ENCODE measurements at regions not wholly inside any gene's neighbourhood (a gene's known extent, or its start where the extent isn't known, plus 50 kb on each side); places are given as distances from the start of the nearest gene placed in this dataset.

DNA sequence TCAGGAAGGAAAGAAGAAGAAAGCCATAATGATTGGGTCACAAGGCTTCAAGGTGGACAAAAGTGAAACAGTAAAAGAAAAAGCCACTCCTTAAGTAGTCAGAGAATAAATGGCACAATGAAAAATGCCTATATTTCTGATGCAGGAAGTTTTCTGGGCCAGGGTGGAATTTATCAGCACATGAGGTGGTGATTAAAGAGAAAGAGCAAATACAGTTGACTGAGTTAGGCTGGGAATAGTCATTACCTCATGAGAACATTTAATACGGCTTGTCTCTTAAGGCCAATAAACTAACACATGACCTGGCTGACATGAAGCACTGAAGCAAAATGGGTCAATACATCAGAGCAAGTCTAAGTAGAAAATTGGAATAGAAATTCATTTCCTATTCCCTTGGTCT is 499.7 kb downstream of the TMTC2 start:
- no peak for TF ChIP-seq CTCF (IDR thresholded peaks at IDR 0.05; ENCODE audit: borderline replicate concordance, extremely low read depth, low read length, poor library complexity, severe bottlenecking)
- TF ChIP-seq EZH2 (IDR thresholded peaks at IDR 0.05; ENCODE audit: borderline replicate concordance, low read depth, low read length, severe bottlenecking), result no peak
- no peak overlapping the region for H3K27ac ChIP-seq (ENCODE audit: low read length)
- no peaks in the 10 kb centered on the region for H3K27me3 ChIP-seq (ENCODE audit: insufficient read depth, low read length, poor library complexity)
- H3K4me1 ChIP-seq (ENCODE audit: insufficient read depth, low read length), result no peaks in the 10 kb centered on the region
- H3K4me2 ChIP-seq (ENCODE audit: insufficient read depth, low read length), result no peak overlapping the region
- H3K9me3 ChIP-seq (ENCODE audit: insufficient read depth, low read length, severe bottlenecking), result peaks cover 3% of the 10 kb centered on the region
- DNase-seq (no peak), ATAC-seq (ENCODE audit: insufficient read depth, low read depth) (no peak)
- H3K36me3 ChIP-seq (ENCODE audit: insufficient read depth, low read length), result no peaks in the 10 kb centered on the region
- H2AFZ ChIP-seq (ENCODE audit: low read depth, low read length), result no peak overlapping the region
- H3K9ac ChIP-seq (ENCODE audit: low read depth, low read length), result no peak overlapping the region
- no peaks in the 10 kb centered on the region for H4K20me1 ChIP-seq (ENCODE audit: insufficient read depth, low read length)
- H3K79me2 ChIP-seq (ENCODE audit: insufficient read depth, low read length), result no peaks in the 10 kb centered on the region
- no peak overlapping the region for H3K4me3 ChIP-seq (ENCODE audit: low read depth in 1 of 2, low read length in 2 of 2)

DNA sequence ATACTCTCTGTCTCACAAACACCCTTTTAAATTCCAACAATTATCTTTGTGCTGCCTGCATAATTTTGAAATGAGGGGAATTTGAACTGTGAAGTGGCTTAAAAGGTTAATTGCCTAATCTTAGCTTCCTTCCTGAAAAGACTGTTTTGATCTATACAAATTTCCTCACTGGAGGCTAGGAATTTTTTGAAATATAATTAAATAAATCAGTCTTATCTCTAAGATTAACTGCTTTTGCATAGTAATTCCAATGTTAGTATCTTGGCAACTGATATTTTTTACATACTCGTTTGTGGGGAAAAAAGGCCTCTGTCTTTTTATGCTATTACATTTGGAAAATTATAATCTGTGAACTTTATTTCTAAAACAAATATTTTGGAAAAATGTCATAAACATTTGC is 498.5 kb downstream of the TMTC2 start:
- Histone ChIP-seq H3K4me1 (ENCODE audit: insufficient read depth, low read length) (no peaks in the 10 kb centered on the region), H4K20me1 (ENCODE audit: insufficient read depth, low read length) (no peaks in the 10 kb centered on the region), H3K27me3 (ENCODE audit: insufficient read depth, low read length, poor library complexity) (no peaks in the 10 kb centered on the region), H3K27ac (ENCODE audit: low read length) (no peak overlapping the region), H3K36me3 (ENCODE audit: insufficient read depth, low read length) (no peaks in the 10 kb centered on the region), H3K9ac (ENCODE audit: low read depth, low read length) (no peak overlapping the region), H3K9me3 (ENCODE audit: insufficient read depth, low read length, severe bottlenecking) (peaks cover 3% of the 10 kb centered on the region), H3K4me3 (ENCODE audit: low read depth in 1 of 2, low read length in 2 of 2) (no peak overlapping the region), H2AFZ (ENCODE audit: low read depth, low read length) (no peak overlapping the region), H3K79me2 (ENCODE audit: insufficient read depth, low read length) (no peaks in the 10 kb centered on the region), H3K4me2 (ENCODE audit: insufficient read depth, low read length) (no peak overlapping the region)
- no peak for TF ChIP-seq EZH2 (IDR thresholded peaks at IDR 0.05; ENCODE audit: borderline replicate concordance, low read depth, low read length, severe bottlenecking)
- no peak for TF ChIP-seq CTCF (IDR thresholded peaks at IDR 0.05; ENCODE audit: borderline replicate concordance, extremely low read depth, low read length, poor library complexity, severe bottlenecking)
- no peak for ATAC-seq (ENCODE audit: insufficient read depth, low read depth)
- DNase-seq, result no peak

All from DND-41 (cell line).